A549 (cell line): ENCODE measurements at regions not wholly inside any gene's neighbourhood (a gene's known extent, or its start where the extent isn't known, plus 50 kb on each side); places are given as distances from the start of the nearest gene placed in this dataset.

ENCODE experiments used
- CEBPB ChIP-seq, 2 experiments: fragments of >200 bp in 1 of 2; sonication (Bioruptor Twin) in 1 of 2; formaldehyde crosslinking in 1 of 2; IDR thresholded peaks; 2 replicates each; pipeline ENCODE4 v1.6.1; 2012 to 2016
- FOSL2 ChIP-seq, 2 experiments: fragments of 450-650 bp in 1 of 2; fragments of >200 bp in 1 of 2; sonication (Bioruptor Twin) in 1 of 2; formaldehyde crosslinking; IDR thresholded peaks; 2 replicates each; pipeline versions ENCODE4 v1.5.0 to v1.6.1; 2016 to 2020; ENCODE audit warnings: mild to moderate bottlenecking in 1 of 2, moderate library complexity in 1 of 2
- FOXS1 ChIP-seq: fragments of 250-450 bp; sonication (Bioruptor Pico); IDR thresholded peaks from 2 replicates; pipeline ENCODE4 v1.5.0; 2020; ENCODE audit warnings: mild to moderate bottlenecking, moderate library complexity
- GATA3 ChIP-seq: IDR thresholded peaks from 2 replicates; pipeline ENCODE4 v1.6.1; 2012; ENCODE audit warnings: borderline replicate concordance
- KDM1A ChIP-seq: fragments of 200-600 bp; sonication (generic); IDR thresholded peaks from 2 replicates; pipeline ENCODE4 v1.6.1; 2016; ENCODE audit warnings: low read depth, mild to moderate bottlenecking
- MAFK ChIP-seq: fragments of 450-650 bp; IDR thresholded peaks from 2 replicates; pipeline ENCODE4 v1.6.1; 2014; ENCODE audit not compliant: partially characterized antibody
- NR3C1 ChIP-seq: fragments of >200 bp; sonication (Bioruptor Twin); formaldehyde crosslinking; IDR thresholded peaks from 3 replicates; pipeline ENCODE4 v1.6.1; 2017
- POLR2A ChIP-seq: IDR thresholded peaks from 2 replicates; pipeline ENCODE4 v1.6.1; 2012; ENCODE audit warnings: mild to moderate bottlenecking, low read length
- POLR2AphosphoS2 ChIP-seq: conservative IDR thresholded peaks from 2 replicates; pipeline ENCODE4 v1.6.1; 2012; ENCODE audit warnings: low read length, improper control_type of control experiment, inconsistent platforms
- RAD21 ChIP-seq, 2 experiments: fragments of >200 bp in 1 of 2; sonication (Bioruptor Twin) in 1 of 2; formaldehyde crosslinking in 1 of 2; IDR thresholded peaks in 1 of 2; conservative IDR thresholded peaks in 1 of 2; 2 replicates in 1 of 2; 3 replicates in 1 of 2; pipeline ENCODE4 v1.6.1; 2012 to 2018; ENCODE audit warnings: inconsistent platforms in 1 of 2
- TF ChIP-seq, protein P1 (sequence below): fragments of >200 bp; sonication (Bioruptor Twin); formaldehyde crosslinking; IDR thresholded peaks from 3 replicates; pipeline ENCODE4 v1.5.1; 2016
- TF ChIP-seq, protein P2 (sequence below): fragments of 450-650 bp; IDR thresholded peaks from 2 replicates; pipeline ENCODE4 v1.6.1; 2014; ENCODE audit warnings: antibody characterized with exemption
- TF ChIP-seq, protein P3 (sequence below): fragments of 250-450 bp; sonication (Bioruptor Pico); IDR thresholded peaks from 2 replicates; pipeline ENCODE4 v1.5.0; 2020; ENCODE audit warnings: low read depth, mild to moderate bottlenecking, moderate library complexity
- TF ChIP-seq, protein P4 (sequence below): fragments of 150-350 bp; IDR thresholded peaks from 2 replicates; pipeline ENCODE4 v1.6.1; 2014; ENCODE audit warnings: low read depth, mild to moderate bottlenecking, low read length

DNA sequence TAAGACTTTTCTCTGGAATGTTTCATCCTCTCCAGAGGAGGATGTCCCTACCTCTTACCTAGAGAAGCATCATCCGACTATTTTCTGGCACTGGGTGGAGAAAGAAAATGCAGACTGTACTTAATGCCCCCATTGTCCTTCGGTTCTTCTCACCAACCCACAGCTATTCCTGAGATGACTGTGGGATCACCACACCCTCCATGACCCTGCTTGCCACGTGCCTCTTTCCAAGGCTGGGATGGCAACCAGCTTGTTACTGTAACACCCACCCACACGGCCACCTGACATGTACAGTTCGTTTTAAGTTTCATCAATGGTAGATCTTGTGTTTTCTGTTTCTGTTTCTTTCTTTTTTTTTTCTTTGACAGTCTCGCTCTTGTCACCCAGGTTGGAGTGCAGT is 365.2 kb downstream of the FBXO15 start:
- TF ChIP-seq CEBPB (IDR thresholded peaks at IDR 0.05) (no peak), FOSL2 (IDR thresholded peaks at IDR 0.05) (no peak), FOSL2 (CRISPR knock-in tag; IDR thresholded peaks at IDR 0.05) (no peak), POLR2A (no peak), KDM1A (no peak), POLR2AphosphoS2 (no peak), FOXS1 (CRISPR knock-in tag) (no peak), GATA3 (no peak), RAD21 (conservative IDR thresholded peaks at IDR 0.05 in 1 of 2, IDR thresholded peaks at IDR 0.05 in 1 of 2) (no peak), NR3C1 (no peak), MAFK (no peak)
- TF ChIP-seq, protein P1, sequence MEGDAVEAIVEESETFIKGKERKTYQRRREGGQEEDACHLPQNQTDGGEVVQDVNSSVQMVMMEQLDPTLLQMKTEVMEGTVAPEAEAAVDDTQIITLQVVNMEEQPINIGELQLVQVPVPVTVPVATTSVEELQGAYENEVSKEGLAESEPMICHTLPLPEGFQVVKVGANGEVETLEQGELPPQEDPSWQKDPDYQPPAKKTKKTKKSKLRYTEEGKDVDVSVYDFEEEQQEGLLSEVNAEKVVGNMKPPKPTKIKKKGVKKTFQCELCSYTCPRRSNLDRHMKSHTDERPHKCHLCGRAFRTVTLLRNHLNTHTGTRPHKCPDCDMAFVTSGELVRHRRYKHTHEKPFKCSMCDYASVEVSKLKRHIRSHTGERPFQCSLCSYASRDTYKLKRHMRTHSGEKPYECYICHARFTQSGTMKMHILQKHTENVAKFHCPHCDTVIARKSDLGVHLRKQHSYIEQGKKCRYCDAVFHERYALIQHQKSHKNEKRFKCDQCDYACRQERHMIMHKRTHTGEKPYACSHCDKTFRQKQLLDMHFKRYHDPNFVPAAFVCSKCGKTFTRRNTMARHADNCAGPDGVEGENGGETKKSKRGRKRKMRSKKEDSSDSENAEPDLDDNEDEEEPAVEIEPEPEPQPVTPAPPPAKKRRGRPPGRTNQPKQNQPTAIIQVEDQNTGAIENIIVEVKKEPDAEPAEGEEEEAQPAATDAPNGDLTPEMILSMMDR = no peak
- TF ChIP-seq, protein P2, sequence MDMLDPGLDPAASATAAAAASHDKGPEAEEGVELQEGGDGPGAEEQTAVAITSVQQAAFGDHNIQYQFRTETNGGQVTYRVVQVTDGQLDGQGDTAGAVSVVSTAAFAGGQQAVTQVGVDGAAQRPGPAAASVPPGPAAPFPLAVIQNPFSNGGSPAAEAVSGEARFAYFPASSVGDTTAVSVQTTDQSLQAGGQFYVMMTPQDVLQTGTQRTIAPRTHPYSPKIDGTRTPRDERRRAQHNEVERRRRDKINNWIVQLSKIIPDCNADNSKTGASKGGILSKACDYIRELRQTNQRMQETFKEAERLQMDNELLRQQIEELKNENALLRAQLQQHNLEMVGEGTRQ = no peak
- TF ChIP-seq, protein P3, sequence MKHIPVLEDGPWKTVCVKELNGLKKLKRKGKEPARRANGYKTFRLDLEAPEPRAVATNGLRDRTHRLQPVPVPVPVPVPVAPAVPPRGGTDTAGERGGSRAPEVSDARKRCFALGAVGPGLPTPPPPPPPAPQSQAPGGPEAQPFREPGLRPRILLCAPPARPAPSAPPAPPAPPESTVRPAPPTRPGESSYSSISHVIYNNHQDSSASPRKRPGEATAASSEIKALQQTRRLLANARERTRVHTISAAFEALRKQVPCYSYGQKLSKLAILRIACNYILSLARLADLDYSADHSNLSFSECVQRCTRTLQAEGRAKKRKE (CRISPR knock-in tag) = no peak
- TF ChIP-seq, protein P4, sequence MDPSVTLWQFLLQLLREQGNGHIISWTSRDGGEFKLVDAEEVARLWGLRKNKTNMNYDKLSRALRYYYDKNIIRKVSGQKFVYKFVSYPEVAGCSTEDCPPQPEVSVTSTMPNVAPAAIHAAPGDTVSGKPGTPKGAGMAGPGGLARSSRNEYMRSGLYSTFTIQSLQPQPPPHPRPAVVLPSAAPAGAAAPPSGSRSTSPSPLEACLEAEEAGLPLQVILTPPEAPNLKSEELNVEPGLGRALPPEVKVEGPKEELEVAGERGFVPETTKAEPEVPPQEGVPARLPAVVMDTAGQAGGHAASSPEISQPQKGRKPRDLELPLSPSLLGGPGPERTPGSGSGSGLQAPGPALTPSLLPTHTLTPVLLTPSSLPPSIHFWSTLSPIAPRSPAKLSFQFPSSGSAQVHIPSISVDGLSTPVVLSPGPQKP = no peak
